PC-3 (cell line): ENCODE measurements at regions not wholly inside any gene's neighbourhood (a gene's known extent, or its start where the extent isn't known, plus 50 kb on each side); places are given as distances from the start of the nearest gene placed in this dataset.
"Not testable (repeated sequence)": the region's sequence is repeated elsewhere in the genome, so short reads cannot be mapped to it uniquely, and the experiment has no call there.

Experiments
- ATAC-seq: fragments of 200-7000 bp; cut with Tn5 transposase; 2 replicates; pipeline ENCODE4 v1.9.1; 2020; ENCODE audit warnings: mild to moderate bottlenecking, moderate library complexity
- BruUV-seq: library from RNA; stranded (reverse); fragments of 400-500 nt; replicated peaks from 2 replicates; lab custom pipeline; 2021; lab: Mats Ljungman, UMichigan
- CTCF ChIA-PET: fragments of 300-600 bp; sonication (Branson Sonifier 250); formaldehyde crosslinking; loops from one replicate; lab custom pipeline; 2022; ENCODE audit warnings: antibody characterized with exemption; lab: Charles Lee
- POLR2A ChIA-PET: fragments of 300-600 bp; sonication (Branson Sonifier 250); formaldehyde crosslinking; loops from one replicate; lab custom pipeline; 2022; ENCODE audit warnings: antibody characterized with exemption; ENCODE audit not compliant: unreplicated experiment; lab: Charles Lee
- DNase-seq: peaks from one replicate; pipeline ENCODE4 v3.0.0-alpha.2; 2015
- H2AFZ ChIP-seq: fragments of 300-600 bp; sonication (generic); 2 replicates; pipeline ENCODE4 v1.6.0; 2016; ENCODE audit warnings: antibody characterized with exemption, low read length
- H3F3A ChIP-seq: fragments of 300-600 bp; sonication (generic); one replicate; pipeline ENCODE4 v1.6.0; 2017; ENCODE audit warnings: antibody characterized with exemption, low read length, control low read depth, mild to moderate bottlenecking; ENCODE audit not compliant: unreplicated experiment
- H3K27ac ChIP-seq: fragments of 300-600 bp; sonication (generic); 2 replicates; pipeline ENCODE4 v1.5.1; 2016; ENCODE audit warnings: mild to moderate bottlenecking, low read length
- H3K27me3 ChIP-seq: fragments of 300-600 bp; sonication (generic); 2 replicates; pipeline ENCODE4 v1.6.1; 2016; ENCODE audit warnings: low read length, mixed read lengths
- H3K36me3 ChIP-seq: fragments of 300-600 bp; sonication (generic); 2 replicates; pipeline ENCODE4 v1.6.1; 2016; ENCODE audit warnings: low read depth, mixed run types, low read length, mixed read lengths
- H3K4me1 ChIP-seq: fragments of 300-600 bp; sonication (generic); 2 replicates; pipeline ENCODE4 v1.5.1; 2016; ENCODE audit warnings: low read length; ENCODE audit not compliant: insufficient read depth
- H3K4me2 ChIP-seq: fragments of 300-600 bp; sonication (generic); 2 replicates; pipeline ENCODE4 v1.6.0; 2016; ENCODE audit warnings: low read length
- H3K4me3 ChIP-seq: fragments of 300-600 bp; sonication (generic); 2 replicates; pipeline ENCODE4 v1.5.1; 2016; ENCODE audit warnings: mild to moderate bottlenecking, low read length, mixed read lengths
- H3K79me2 ChIP-seq: fragments of 300-600 bp; sonication (generic); 2 replicates; pipeline ENCODE4 v1.6.1; 2017; ENCODE audit warnings: low read length, mixed read lengths
- H3K9ac ChIP-seq: fragments of 300-600 bp; sonication (generic); 2 replicates; pipeline ENCODE4 v1.6.0; 2016; ENCODE audit warnings: mild to moderate bottlenecking, low read length
- H3K9me2 ChIP-seq: fragments of 300-600 bp; sonication (generic); replicated peaks from 2 replicates; pipeline ENCODE4 v1.6.1; 2016; ENCODE audit warnings: mixed run types, low read length, mixed read lengths
- H3K9me3 ChIP-seq: fragments of 300-600 bp; sonication (generic); 2 replicates; pipeline ENCODE4 v1.6.1; 2016; ENCODE audit warnings: low read length, mixed read lengths
- H4K20me1 ChIP-seq: fragments of 300-600 bp; sonication (generic); 2 replicates; pipeline ENCODE4 v1.6.1; 2016; ENCODE audit warnings: low read length, mixed read lengths
- CTCF ChIP-seq: fragments of 300-600 bp; sonication (generic); conservative IDR thresholded peaks from 2 replicates; pipeline ENCODE4 v1.5.1; 2017; ENCODE audit warnings: antibody characterized with exemption, low read depth, mild to moderate bottlenecking, low read length
- EZH2 ChIP-seq: fragments of 300-600 bp; sonication (generic); IDR thresholded peaks from one replicate; pipeline ENCODE4 v1.6.1; 2017; ENCODE audit warnings: antibody characterized with exemption, mild to moderate bottlenecking, low read length; ENCODE audit not compliant: unreplicated experiment
- EZH2phosphoT487 ChIP-seq: fragments of 300-600 bp; sonication (generic); IDR thresholded peaks from 2 replicates; pipeline ENCODE4 v1.6.1; 2018; ENCODE audit warnings: mild to moderate bottlenecking, antibody characterized with exemption, low read length, borderline replicate concordance
- intact Hi-C: fragments of 100-400 bp; cut with micrococcal nuclease; formaldehyde crosslinking; loops from 2 replicates; pipeline ENCODE4 v1.9.0; 2023

GRCh38 chr5:167857321-167857720 lies 434.1 kb upstream of the WWC1 start:
- Histone ChIP-seq H3K79me2 (no peaks in the 10 kb centered on the region), H3K27ac (no peak overlapping the region), H3F3A (no peaks in the 10 kb centered on the region), H3K27me3 (peaks cover 37% of the 10 kb centered on the region), H3K4me1 (no peaks in the 10 kb centered on the region), H2AFZ (no peak overlapping the region), H4K20me1 (no peaks in the 10 kb centered on the region), H3K9me2 (no peaks in the 10 kb centered on the region), H3K4me3 (no peak overlapping the region), H3K9me3 (no peaks in the 10 kb centered on the region), H3K9ac (no peak overlapping the region), H3K4me2 (no peak overlapping the region), H3K36me3 (no peaks in the 10 kb centered on the region)
- POLR2A ChIA-PET, result no interaction called here
- no TSS peak for BruUV-seq
- no peak for TF ChIP-seq CTCF
- TF ChIP-seq EZH2, result no peak
- TF ChIP-seq EZH2phosphoT487, result no peak
- CTCF ChIA-PET, result no interaction called here
- intact Hi-C loops, result no loop called here
- no peak for ATAC-seq
- no peak for DNase-seq

- H3K27me3 ChIP-seq, result peaks cover 37% of the 10 kb centered on the region
- H3K36me3 ChIP-seq, DNase-seq, POLR2A ChIA-PET, ATAC-seq, H2AFZ ChIP-seq, H3K9me3 ChIP-seq, BruUV-seq, CTCF ChIA-PET, H3K4me2 ChIP-seq, intact Hi-C loops, H3K4me3 ChIP-seq, H3K9ac ChIP-seq, H3K79me2 ChIP-seq, H3K27ac ChIP-seq, H4K20me1 ChIP-seq, H3K4me1 ChIP-seq, H3F3A ChIP-seq, H3K9me2 ChIP-seq: not testable (repeated sequence)
These were observed 433.1 kb upstream of the WWC1 start for GRCh38 chr5:167858186-167858855.

- Histone ChIP-seq H3K4me1 (no peaks in the 10 kb centered on the region), H3K4me2 (no peak overlapping the region), H3K79me2 (no peaks in the 10 kb centered on the region), H3K4me3 (no peak overlapping the region), H2AFZ (no peak overlapping the region), H3K27me3 (peaks cover 41% of the 10 kb centered on the region; the same call in 1 of the 2 replicates), H3F3A (no peaks in the 10 kb centered on the region), H3K9me3 (no peaks in the 10 kb centered on the region), H3K36me3 (no peaks in the 10 kb centered on the region), H4K20me1 (no peaks in the 10 kb centered on the region), H3K27ac (no peak overlapping the region), H3K9me2 (no peaks in the 10 kb centered on the region), H3K9ac (no peak overlapping the region)
- ATAC-seq (no peak), DNase-seq (peak; percentile 34)
- BruUV-seq, result no TSS peak
- POLR2A ChIA-PET, result no interaction called here
- TF ChIP-seq EZH2, result no peak
- TF ChIP-seq EZH2phosphoT487, result no peak
- no peak for TF ChIP-seq CTCF
- CTCF ChIA-PET, result no interaction called here
- intact Hi-C loops, result no loop called here
These were observed 430.1 kb upstream of the WWC1 start for GRCh38 chr5:167861129-167861927.
